ENCODE measurements at regions not wholly inside any gene's neighbourhood (a gene's known extent, or its start where the extent isn't known, plus 50 kb on each side); places are given as distances from the start of the nearest gene placed in this dataset.
A peak's percentile ranks its signal among the peaks of the same experiment; 100 is the strongest.

GRCh38 chr12:84502907-84503787 lies 409.5 kb downstream of the SLC6A15 start:
- POLR2A ChIA-PET, result no interaction called here
- no peaks in the 10 kb centered on the region for H3K9me3 ChIP-seq
- CTCF ChIA-PET, result interaction anchor here (0.6 to 3.6 kb wide), 5 partner anchors 10 to 1976 kb away, joined by 3 to 23 read pairs (median 6); partner anchors contain the start of gene TMTC2
- FAIRE-seq, result no peak
- H3K27ac ChIP-seq, result no peak overlapping the region
- ATAC-seq, result peak; percentile 82 to 94; a peak in 5 of 6 replicates
- 61% methylated on average over 4 of the region's 4 CpGs for WGBS (ENCODE audit: missing lambda C conversion rate)
- H3K4me2 ChIP-seq, result 0 out of 3 replicates have a peak overlapping the region, but pooled peaks have one; percentile 30
- DNase-seq (ENCODE audit: low read depth in 1 of 2, low spot score in 1 of 2), result peak; percentile 25 to 69
- H3K4me3 ChIP-seq, result no peak overlapping the region
- H3K4me1 ChIP-seq, result no peaks in the 10 kb centered on the region
- peak; percentile 31; the same call in 1 of the 3 replicates for TF ChIP-seq SMC3 (IDR thresholded peaks at IDR 0.05)
- TF ChIP-seq RAD21 (conservative IDR thresholded peaks at IDR 0.05 in 1 of 2, IDR thresholded peaks at IDR 0.05 in 1 of 2), result peak; percentile 61 to 82
- no peak for TF ChIP-seq ZC3H11A (IDR thresholded peaks at IDR 0.05)
- peak; percentile 51 for TF ChIP-seq CTCF (IDR thresholded peaks at IDR 0.05)

GRCh38 chr12:84502180-84502860 lies 410.3 kb downstream of the SLC6A15 start:
- H3K4me1 ChIP-seq, result no peaks in the 10 kb centered on the region
- no peak overlapping the region for H3K27ac ChIP-seq
- ATAC-seq, result no peak
- H3K9me3 ChIP-seq, result no peaks in the 10 kb centered on the region
- WGBS (ENCODE audit: missing lambda C conversion rate), result 59% methylated on average over 2 of the region's 2 CpGs
- no peak overlapping the region for H3K4me2 ChIP-seq
- H3K4me3 ChIP-seq, result no peak overlapping the region
- ChIA-PET CTCF (interaction anchor here (2.8 to 3.6 kb wide), 2 partner anchors 9 to 1817 kb away, joined by 11 to 23 read pairs; partner anchors contain the start of gene TMTC2), POLR2A (no interaction called here)
- TF ChIP-seq POLR2AphosphoS2 (conservative IDR thresholded peaks at IDR 0.05; ENCODE audit: low read length) (no peak), NFE2L2 (conservative IDR thresholded peaks at IDR 0.05; ENCODE audit: low read length) (peak; percentile 24; the same call in 1 of the 2 replicates)
- FAIRE-seq, result no peak
- DNase-seq (ENCODE audit: low read depth in 1 of 2, low spot score in 1 of 2), result no peak

GRCh38 chr12:84497819-84498218 lies 414.8 kb downstream of the SLC6A15 start:
- ATAC-seq (no peak), DNase-seq (ENCODE audit: low read depth in 1 of 2, low spot score in 1 of 2) (peak in 1 of 2 experiments; percentile 35), FAIRE-seq (no peak)
- WGBS (ENCODE audit: missing lambda C conversion rate), result 32% methylated on average over 1 of the region's 1 CpG
- Histone ChIP-seq H3K4me1 (no peaks in the 10 kb centered on the region), H3K4me2 (no peak overlapping the region), H3K9me3 (no peaks in the 10 kb centered on the region), H3K27ac (no peak overlapping the region), H3K4me3 (no peak overlapping the region)
- TF ChIP-seq CTCF (IDR thresholded peaks at IDR 0.05) (peak; percentile 37; the same call in 2 of the 3 replicates), CEBPB (IDR thresholded peaks at IDR 0.05) (no peak), RAD21 (conservative IDR thresholded peaks at IDR 0.05 in 1 of 2, IDR thresholded peaks at IDR 0.05 in 1 of 2) (peak; percentile 31 to 52; a peak in 2 of 5 replicates), SMC3 (IDR thresholded peaks at IDR 0.05) (peak; percentile 35; the same call in 1 of the 3 replicates)
- POLR2A ChIA-PET, result no interaction called here
- CTCF ChIA-PET, result interaction anchor here (0.6 to 2.6 kb wide), 6 partner anchors 9 to 1813 kb away, joined by 3 to 11 read pairs (median 3); no protein-coding TSS in a partner anchor

DNA sequence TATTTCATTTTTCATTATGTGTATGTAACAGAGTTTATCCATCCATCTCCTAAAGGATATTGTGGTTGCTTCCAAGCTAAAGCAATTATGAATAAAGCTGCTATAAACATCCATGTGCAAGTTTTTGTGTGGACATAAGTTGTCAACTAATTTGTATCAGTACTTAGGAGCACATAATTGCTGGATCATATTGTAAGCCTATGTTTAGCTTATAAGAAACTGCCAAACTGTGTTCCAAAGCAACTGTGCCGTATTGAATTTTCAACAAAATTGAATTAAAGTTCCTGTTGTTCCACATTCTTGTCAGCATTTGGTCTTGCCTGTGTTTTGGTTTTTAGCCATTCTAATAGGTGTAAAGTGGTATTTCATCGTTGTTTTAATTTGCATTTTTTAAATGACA lies 416.9 kb downstream of the SLC6A15 start:
- POLR2A ChIA-PET, result no interaction called here
- no peak for TF ChIP-seq HOXB5 (CRISPR knock-in tag; IDR thresholded peaks at IDR 0.05)
- no peak for TF ChIP-seq CTCF (IDR thresholded peaks at IDR 0.05)
- TF ChIP-seq MAZ (IDR thresholded peaks at IDR 0.05; ENCODE audit: borderline replicate concordance, low read depth, low read length), result no peak
- TF ChIP-seq NR3C1 (IDR thresholded peaks at IDR 0.05), result no peak
- no peak for TF ChIP-seq MAFK (IDR thresholded peaks at IDR 0.05; ENCODE audit: partially characterized antibody)
- TF ChIP-seq EHMT2 (IDR thresholded peaks at IDR 0.05; ENCODE audit: low read depth), result no peak
- no peak for TF ChIP-seq FOXS1 (CRISPR knock-in tag; IDR thresholded peaks at IDR 0.05)
- TF ChIP-seq HDAC2 (IDR thresholded peaks at IDR 0.05), result no peak
- no peak for TF ChIP-seq JUN (IDR thresholded peaks at IDR 0.05)

More for the DNA sequence above, 416.9 kb downstream of the SLC6A15 start:
- no peaks in the 10 kb centered on the region for H3K4me1 ChIP-seq
- H3K9me3 ChIP-seq, result 0 out of 3 replicates have a peak, but pooled peaks cover 2% of the 10 kb centered on the region
- no peak overlapping the region for H3K4me2 ChIP-seq
- DNase-seq (ENCODE audit: low read depth in 1 of 2, low spot score in 1 of 2) (no peak), ATAC-seq (no peak), FAIRE-seq (no peak)
- 49% methylated on average over 2 of the region's 2 CpGs for WGBS (ENCODE audit: missing lambda C conversion rate)
- no peak overlapping the region for H3K27ac ChIP-seq
- CTCF ChIA-PET, result no interaction called here
- H3K4me3 ChIP-seq, result no peak overlapping the region

Data from A549 (cell line).